Sciatic nerve (tissue), 2 donors: ENCODE measurements at regions not wholly inside any gene's neighbourhood (a gene's known extent, or its start where the extent isn't known, plus 50 kb on each side); places are given as distances from the start of the nearest gene placed in this dataset.

ENCODE experiments used
- ATAC-seq: fragments of 200-7000 bp; cut with Tn5 transposase; one replicate; pipeline ENCODE4 v1.9.1; 2020; ENCODE audit warnings: mild to moderate bottlenecking, moderate library complexity
- DNase-seq: peaks from one replicate; pipeline ENCODE4 v3.0.0-alpha.2; 2020; ENCODE audit warnings: low spot score
- intact Hi-C: fragments of 100-400 bp; cut with DNase I; formaldehyde crosslinking; loops from one replicate; pipeline ENCODE4 v1.14.2; 2022
- donor health status: DM: no; HTN: no; CAD: no.
- donor health status: DM: no; HTN: no; CAD: no.

DNA sequence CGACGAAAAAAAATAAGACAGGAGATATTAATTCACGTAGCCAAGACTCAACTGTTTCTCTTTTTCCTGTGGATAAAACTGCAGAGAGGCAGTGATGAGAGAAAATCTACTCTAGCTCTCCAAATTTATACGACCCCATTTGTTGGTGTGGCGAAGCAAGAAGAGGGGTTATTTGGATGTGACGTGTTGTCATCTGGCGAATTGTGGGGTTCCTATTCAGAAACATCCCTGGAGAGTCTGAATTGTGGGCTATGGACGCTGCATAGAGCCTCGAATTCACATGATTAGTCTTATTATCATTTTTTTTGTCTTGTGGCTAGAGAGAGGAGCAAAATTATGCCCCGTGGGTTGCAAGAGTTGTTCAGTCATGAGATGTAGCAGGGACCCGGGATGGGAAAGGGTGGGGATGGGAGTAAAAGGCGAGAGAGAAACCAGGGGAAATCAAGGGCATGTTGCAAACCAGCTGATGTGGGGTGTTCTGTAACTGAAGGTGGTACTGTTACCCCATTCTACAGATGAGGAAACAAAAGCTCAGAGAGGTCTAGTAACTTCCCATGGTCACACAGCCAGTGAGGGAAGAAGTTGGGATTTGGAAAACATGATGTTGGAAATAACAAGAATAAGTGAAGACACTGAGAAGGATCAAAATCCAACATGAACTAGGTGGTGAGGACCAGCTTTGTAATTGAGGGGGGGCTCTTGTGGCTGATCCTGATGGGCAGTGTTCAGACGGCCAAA lies 69.2 kb upstream of the SFMBT2 start:
- ATAC-seq (no peak), DNase-seq (no peak)
- intact Hi-C loops = no loop called here

DNA sequence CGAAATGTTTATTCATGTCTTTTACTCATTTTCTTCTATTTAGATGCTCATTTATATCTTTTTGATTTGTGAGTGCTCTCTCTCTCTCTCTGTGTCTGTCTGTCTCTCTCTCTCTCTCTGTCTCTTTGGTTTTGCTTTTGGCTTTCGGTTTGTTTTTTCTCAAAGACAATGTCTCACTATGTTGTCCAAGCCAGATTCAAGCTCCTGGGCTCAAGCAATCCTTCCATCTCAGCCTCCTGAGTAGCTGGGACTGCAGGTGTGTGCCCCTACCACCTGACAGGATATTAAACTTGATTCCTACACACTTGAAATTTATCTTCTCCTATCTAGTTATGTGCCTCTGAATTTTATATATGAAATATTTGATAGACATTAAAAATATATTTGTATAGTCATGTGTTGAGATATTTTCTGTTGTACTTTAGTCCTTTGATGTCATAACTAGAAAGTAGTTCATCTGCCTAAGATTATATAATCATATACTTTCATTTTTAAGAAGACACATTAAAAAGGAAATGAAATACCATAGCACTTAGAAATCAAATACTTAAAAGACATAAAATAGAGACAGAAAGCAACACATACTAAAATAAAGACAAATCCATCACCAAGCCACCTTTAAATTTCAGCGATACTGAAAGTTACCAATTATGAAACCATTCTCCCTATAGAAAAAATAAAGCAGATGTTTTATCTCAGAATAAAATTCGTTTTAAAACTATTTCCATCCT lies 68.1 kb upstream of the SFMBT2 start:
- intact Hi-C loops = no loop called here
- no peak for DNase-seq
- ATAC-seq = no peak

DNA sequence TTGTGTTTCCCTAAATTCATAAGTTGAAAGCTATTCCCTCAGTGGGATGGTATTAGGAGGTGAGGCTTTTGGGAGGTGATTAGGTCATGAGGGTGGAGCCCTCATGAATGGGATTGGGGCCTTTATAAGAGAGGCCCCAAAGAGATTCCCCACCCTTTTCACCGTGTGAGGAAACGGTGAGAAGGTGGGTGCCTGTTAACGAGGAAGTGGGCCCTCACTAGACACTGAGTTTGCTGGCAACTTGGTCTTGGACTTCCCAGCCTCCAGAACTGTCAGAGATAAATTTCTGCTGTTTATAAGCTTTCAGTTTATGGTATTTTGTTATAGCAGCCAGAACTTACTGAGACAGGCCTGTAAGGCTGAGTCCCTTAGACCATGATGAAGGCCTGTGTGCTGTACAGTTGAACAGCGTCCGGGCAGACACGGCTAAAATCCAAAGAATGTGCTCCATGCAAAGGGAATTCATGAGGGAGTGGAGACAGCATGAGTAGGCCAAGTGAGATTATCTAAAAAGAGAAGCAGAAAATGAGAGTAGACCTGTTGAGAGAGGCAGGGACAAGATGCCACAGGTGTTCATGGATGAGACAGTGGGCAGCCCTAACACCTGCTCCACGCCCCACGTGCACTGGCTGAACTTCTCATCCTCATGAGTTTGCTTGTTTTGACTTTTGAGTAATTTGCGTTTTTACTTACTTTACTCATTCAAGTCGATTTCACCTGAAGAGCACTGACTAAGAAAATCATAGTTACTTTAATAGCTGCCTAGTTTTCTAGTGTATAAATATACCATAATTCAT lies 66.9 kb upstream of the SFMBT2 start:
- no peak for DNase-seq
- intact Hi-C loops = no loop called here
- no peak for ATAC-seq

DNA sequence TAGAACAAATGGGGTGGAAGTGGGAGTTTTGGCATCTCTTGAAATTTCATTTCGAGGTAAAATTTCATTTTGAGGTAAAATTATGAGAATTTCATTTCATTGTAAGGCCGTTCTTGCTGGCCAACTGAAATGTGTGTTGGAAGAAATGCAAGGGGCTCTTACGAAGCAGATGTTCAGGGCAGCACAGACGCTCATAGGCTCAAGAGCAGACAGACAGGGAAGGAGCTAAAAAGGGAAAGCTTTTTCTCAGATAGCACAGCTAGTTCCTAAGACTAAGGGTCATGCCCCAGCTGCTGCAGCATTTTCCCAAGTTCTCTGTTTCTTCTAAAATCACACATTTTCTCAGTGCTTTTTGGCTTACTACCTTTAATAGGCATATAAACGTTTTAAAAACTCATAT lies 65.1 kb upstream of the SFMBT2 start:
- DNase-seq (no peak), ATAC-seq (peak; percentile 70)

DNA sequence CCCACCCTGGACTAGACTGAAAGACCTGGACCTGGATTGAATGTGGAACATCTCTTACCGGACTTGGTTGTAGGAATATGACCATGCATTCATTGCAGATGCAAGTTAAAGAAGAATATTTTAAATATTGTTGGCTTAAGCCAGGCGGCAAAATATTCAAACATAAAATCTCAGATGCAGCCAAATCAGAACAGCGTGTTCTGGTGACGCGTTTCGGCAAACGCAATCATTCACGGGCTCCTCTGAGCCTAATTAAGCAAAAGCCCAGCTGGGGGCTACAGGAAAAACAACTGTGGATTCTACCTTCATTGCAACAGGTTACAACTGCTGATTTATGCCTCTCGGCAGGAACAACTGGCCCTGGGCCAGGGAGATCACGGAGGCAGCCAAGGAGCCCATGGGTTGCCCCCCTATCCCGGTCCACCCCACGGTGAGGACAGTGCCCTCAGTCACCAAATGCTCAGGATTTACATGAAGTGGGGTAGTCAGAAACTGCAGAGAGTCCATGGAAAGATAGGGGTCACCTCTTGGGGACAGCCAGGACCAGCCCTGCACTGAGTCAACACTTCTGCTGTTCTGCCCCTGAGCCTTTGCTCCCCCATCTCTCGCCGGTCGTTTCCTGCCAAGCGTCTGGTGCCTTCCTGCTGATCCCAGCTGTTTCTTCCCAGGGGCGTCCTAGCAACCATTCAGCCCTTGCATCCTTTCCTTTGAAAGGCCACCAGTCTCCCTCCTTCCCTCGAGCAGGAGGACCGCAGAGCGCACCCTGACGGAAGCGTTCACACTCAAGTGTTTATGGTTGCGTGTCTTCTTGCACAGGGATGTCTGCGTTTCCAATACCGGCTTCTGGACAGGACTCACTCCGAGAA lies 64.4 kb upstream of the SFMBT2 start:
- intact Hi-C loops = no loop called here
- peak; percentile 71 for ATAC-seq
- no peak for DNase-seq

More for the DNA sequence above, 65.1 kb upstream of the SFMBT2 start:
- intact Hi-C loops = no loop called here

DNA sequence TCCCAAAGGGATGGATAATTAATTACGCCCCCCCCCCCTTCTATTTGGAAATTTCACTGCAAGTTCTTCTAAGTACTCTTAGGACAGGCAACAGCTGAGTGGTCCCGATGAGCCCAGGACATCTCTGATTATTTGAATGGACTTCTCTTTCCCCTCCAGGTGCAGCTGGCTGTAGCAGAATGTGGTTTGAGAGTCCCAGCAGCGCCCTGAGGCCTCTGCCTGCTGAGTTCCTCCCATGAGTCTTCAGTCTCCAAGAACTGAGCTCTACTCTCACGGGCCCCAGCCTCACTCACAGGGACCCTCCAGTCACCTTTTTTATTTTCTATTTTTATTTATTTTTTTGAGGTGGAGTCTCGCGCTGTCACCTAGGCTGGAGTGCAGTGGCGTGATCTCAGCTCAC lies 63.6 kb upstream of the SFMBT2 start:
- intact Hi-C loops = no loop called here
- ATAC-seq (no peak), DNase-seq (no peak)

DNA sequence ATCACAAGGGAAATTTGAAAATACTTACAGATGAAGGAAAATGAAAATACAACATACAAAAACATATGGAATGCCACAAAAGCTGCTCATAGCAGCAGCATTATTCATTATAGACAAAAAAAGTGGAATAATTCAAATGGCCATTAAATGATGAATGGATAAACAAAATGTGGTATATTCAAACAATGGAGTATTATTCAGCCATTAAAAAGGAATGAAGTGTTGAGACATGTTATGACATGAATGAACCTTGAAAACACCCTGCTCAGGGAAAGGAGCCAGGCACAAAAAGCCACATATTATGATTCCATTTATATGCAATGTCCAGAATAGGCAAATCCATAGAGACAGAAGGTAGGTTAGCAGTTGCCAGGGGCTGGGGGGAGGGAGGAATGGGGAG lies 62.6 kb upstream of the SFMBT2 start:
- intact Hi-C loops = no loop called here
- no peak for DNase-seq
- no peak for ATAC-seq

DNA sequence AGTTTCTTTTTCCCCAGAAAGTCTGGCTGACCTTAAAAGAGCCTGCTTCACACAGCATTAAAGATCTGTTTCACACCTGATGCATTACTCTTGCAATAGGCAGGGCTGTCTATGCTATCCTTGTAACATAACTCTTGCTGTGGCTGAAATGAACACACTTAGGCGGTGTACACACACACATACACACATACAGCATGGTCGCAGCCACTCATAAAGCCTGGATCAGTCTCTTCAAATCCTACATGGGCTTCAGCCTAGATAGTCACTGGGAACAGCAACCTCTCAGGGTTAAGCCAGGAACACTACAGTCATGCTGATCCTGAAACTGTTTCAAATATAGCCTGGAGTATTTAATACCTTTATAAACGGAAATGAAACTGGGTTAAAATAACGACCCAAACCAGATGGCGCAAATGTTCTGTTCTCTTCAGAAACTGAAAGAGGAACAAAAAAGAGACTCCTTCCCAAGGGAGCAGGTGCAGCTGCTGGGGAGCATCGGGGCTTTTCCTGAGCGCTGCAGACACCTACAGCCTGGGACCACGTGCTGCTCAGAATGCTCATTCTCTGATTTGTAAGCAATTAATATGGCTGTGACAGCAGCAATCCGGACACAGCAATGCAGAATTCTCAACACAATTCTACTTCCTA lies 61.0 kb upstream of the SFMBT2 start:
- intact Hi-C loops = no loop called here
- peak; percentile 64 for ATAC-seq
- DNase-seq = no peak

DNA sequence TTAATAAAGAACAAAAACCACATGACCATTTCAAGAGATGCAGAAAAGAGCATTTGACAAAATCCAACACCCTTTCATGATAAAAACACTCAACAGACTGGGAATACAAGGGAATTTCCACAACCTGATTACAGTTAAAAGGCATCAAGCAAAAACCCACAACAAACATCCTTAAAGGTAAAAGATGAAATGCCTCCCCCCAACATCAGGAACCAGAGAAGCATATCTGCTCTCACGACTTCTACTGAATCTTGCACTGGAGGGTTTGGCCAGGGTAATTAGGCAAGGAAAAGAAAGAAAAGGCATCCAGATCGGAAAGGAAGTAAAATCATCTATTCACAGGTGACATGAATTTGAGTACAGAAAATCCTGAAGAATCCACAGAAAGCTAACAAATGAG lies 59.5 kb upstream of the SFMBT2 start:
- intact Hi-C loops = no loop called here
- DNase-seq = no peak
- ATAC-seq = no peak

DNA sequence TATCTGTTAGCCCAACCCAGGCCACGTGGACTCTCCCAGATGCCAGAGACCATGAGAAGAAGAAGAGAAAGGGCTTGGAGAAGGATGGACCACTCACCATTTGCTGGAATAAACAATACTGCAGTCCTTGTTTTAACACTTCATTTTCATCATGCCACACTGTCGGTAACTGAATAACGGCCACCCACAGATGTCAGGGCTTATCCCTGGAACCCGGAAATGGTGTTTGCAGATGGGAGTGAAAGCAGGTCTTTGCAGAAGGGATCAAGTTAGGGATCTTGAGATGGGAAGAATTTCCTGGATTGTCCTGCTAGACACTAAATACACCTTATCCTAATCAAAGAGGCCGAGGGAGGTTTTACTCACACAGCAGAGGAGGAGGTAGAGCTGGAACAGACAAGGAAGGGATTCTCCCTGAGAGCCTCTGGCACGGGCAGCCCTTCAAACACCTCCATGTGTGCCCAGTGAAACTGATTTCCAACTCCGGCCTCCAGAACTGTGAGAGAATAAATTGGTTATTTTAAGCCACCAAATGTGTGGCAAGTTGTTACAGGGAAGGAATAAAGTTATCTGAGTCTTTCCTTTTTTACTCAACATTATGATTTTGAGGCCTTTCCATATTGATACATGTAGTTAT lies 56.3 kb upstream of the SFMBT2 start:
- intact Hi-C loops = no loop called here
- no peak for ATAC-seq
- no peak for DNase-seq

DNA sequence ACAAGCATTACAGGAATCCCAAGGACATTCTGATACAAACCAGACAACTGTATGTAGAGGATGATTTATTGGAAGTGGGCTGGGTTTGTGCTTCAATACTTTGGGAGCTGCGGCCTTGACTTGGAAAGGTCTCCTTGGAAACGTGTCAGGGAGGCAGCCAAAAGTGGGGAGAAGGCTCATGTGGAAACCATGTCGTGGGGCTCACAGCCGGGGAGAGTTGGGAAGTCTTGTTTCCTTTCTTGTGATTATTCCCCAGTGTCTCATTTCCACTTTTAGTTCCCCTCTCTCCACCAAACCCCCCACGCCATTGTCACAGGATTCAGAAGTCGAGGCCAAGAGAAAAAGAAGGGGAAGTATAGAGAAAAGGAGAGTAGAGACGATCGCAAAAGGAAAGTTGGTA lies 53.9 kb upstream of the SFMBT2 start:
- DNase-seq (no peak), ATAC-seq (peak; percentile 34)
- intact Hi-C loops = no loop called here
